CD4-positive, alpha-beta T cell (primary cell): ENCODE measurements at regions not wholly inside any gene's neighbourhood (a gene's known extent, or its start where the extent isn't known, plus 50 kb on each side); places are given as distances from the start of the nearest gene placed in this dataset.

Experiments
- ATAC-seq: fragments of 200-7000 bp; cut with Tn5 transposase; one replicate; pipeline ENCODE4 v1.10.0; 2022; ENCODE audit warnings: mild to moderate bottlenecking; ENCODE audit not compliant: poor library complexity
- CTCF ChIA-PET: fragments of 350-600 bp; sonication (Branson Sonifier 250); formaldehyde crosslinking; loops from one replicate; lab custom pipeline; 2021; ENCODE audit warnings: antibody characterized with exemption, inconsistent platforms; lab: Charles Lee
- POLR2A ChIA-PET: fragments of 350-600 bp; sonication (Branson Sonifier 250); formaldehyde crosslinking; loops from one replicate; lab custom pipeline; 2021; ENCODE audit warnings: antibody characterized with exemption, inconsistent platforms; lab: Charles Lee
- DNase-seq, 14 experiments: peaks; one replicate each; pipeline ENCODE4 v3.0.0-alpha.2; 2013 to 2020; ENCODE audit warnings: mixed read lengths in 2 of 14
- H3K27ac ChIP-seq, 2 donors: one replicate each; pipeline versions ENCODE4 v1.5.1 to v1.7.0; 2013; ENCODE audit warnings: low read length in 2 of 2, low read depth in 1 of 2, mild to moderate bottlenecking in 1 of 2
- H3K27me3 ChIP-seq, 2 experiments: 1 replicate in 1 of 2; 2 replicates in 1 of 2; pipeline versions ENCODE4 v1.6.1 to v1.7.0; 2013; ENCODE audit warnings: low read length in 2 of 2, control low read depth in 1 of 2, mild to moderate bottlenecking in 1 of 2, moderate library complexity in 1 of 2; ENCODE audit not compliant: insufficient read depth in 2 of 2, control insufficient read depth in 1 of 2
- H3K36me3 ChIP-seq: one replicate; pipeline ENCODE4 v1.6.1; 2013; ENCODE audit warnings: low read length, control low read depth; ENCODE audit not compliant: insufficient read depth
- H3K4me1 ChIP-seq: one replicate; pipeline ENCODE4 v1.6.1; 2013; ENCODE audit warnings: low read length, control low read depth; ENCODE audit not compliant: insufficient read depth
- H3K4me3 ChIP-seq: one replicate; pipeline ENCODE4 v1.5.1; 2013; ENCODE audit warnings: mild to moderate bottlenecking, low read length, moderate library complexity
- H3K9me3 ChIP-seq, 2 experiments: 1 replicate in 1 of 2; 2 replicates in 1 of 2; pipeline versions ENCODE4 v1.6.1 to v1.7.0; 2013; ENCODE audit warnings: low read length in 2 of 2, mild to moderate bottlenecking in 2 of 2, control low read depth in 1 of 2, moderate library complexity in 1 of 2; ENCODE audit not compliant: control insufficient read depth in 1 of 2, insufficient read depth in 1 of 2
- H3K27ac Mint-ChIP-seq: one replicate; pipeline ENCODE4 v1.8.0; 2020; ENCODE audit warnings: mixed read lengths
- H3K27me3 Mint-ChIP-seq: one replicate; pipeline ENCODE4 v1.8.0; 2021; ENCODE audit warnings: mixed read lengths
- H3K36me3 Mint-ChIP-seq: one replicate; pipeline ENCODE4 v1.8.0; 2021; ENCODE audit warnings: low read depth, mixed read lengths
- H3K4me1 Mint-ChIP-seq: one replicate; pipeline ENCODE4 v1.8.0; 2021; ENCODE audit warnings: low read depth, mixed read lengths
- H3K4me3 Mint-ChIP-seq: one replicate; pipeline ENCODE4 v1.8.0; 2020; ENCODE audit warnings: mild to moderate bottlenecking, mixed read lengths
- H3K9me3 Mint-ChIP-seq: one replicate; pipeline ENCODE4 v1.8.0; 2020; ENCODE audit warnings: mixed read lengths
- intact Hi-C, 2 experiments: fragments of 100-400 bp; cut with DNase I in 1 of 2; cut with micrococcal nuclease in 1 of 2; formaldehyde crosslinking; loops; one replicate each; pipeline versions ENCODE4 v1.15.1 to v1.9.0; 2023 to 2025; cut with DNase I, micrococcal nuclease
- TF ChIP-seq, protein P1 (sequence below): fragments of 200-600 bp; IDR thresholded peaks from one replicate; pipeline ENCODE4 v1.8.0; 2022; ENCODE audit warnings: antibody characterized with exemption, mild to moderate bottlenecking

- Histone ChIP-seq H3K27ac (no peak overlapping the region), H3K4me1 (no peaks in the 10 kb centered on the region), H3K36me3 (no peaks in the 10 kb centered on the region), H3K4me3 (no peak overlapping the region), H3K27me3 (peaks cover 2 to 4% of the 10 kb centered on the region in 2 experiments), H3K9me3 (no peaks in the 10 kb centered on the region)
- intact Hi-C loops = no loop called here
- ChIA-PET CTCF (no interaction called here), POLR2A (no interaction called here)
- DNase-seq (no peak), ATAC-seq (no peak)
- Mint-ChIP-seq H3K4me3 (no peak overlapping the region), H3K4me1 (no peaks in the 10 kb centered on the region), H3K27ac (no peak overlapping the region), H3K9me3 (no peaks in the 10 kb centered on the region), H3K27me3 (peaks cover 15% of the 10 kb centered on the region), H3K36me3 (no peaks in the 10 kb centered on the region)
- TF ChIP-seq, protein P1, sequence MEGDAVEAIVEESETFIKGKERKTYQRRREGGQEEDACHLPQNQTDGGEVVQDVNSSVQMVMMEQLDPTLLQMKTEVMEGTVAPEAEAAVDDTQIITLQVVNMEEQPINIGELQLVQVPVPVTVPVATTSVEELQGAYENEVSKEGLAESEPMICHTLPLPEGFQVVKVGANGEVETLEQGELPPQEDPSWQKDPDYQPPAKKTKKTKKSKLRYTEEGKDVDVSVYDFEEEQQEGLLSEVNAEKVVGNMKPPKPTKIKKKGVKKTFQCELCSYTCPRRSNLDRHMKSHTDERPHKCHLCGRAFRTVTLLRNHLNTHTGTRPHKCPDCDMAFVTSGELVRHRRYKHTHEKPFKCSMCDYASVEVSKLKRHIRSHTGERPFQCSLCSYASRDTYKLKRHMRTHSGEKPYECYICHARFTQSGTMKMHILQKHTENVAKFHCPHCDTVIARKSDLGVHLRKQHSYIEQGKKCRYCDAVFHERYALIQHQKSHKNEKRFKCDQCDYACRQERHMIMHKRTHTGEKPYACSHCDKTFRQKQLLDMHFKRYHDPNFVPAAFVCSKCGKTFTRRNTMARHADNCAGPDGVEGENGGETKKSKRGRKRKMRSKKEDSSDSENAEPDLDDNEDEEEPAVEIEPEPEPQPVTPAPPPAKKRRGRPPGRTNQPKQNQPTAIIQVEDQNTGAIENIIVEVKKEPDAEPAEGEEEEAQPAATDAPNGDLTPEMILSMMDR = no peak
Measured at GRCh38 chr2:38154395-38154794, 78.4 kb upstream of the CYP1B1 start.

DNA sequence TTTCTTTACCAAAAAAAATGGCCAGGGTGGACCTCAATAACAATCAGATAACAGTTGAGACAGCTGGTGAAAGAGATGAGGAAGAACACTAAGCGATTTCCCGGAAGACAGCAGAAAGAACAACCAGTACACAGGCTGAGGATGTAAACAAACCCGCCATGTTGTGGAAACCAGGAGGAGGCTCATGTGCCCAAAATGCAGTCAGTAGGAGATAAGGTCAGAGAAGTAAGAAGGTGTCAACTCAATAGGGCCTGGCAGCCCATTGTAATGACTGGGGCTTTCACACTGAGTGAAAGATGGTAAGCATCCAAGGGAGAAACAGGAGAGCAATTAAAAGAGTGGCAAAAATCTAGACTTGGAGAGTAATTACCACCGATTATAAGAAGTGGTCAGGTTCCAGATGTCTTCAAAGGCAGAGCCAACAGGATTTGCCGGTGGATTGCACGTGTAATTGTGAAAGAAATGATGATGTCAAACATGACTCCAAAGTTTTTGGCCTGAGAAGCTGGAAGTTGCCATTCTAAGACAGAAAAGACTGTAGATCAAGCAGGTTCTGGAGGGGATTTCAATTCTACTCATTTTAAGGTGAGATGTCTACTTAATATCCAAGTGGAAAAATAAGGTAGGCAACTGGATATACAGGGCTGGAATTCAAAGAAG lies 77.7 kb upstream of the CYP1B1 start:
- Mint-ChIP-seq H3K4me3 (no peak overlapping the region), H3K9me3 (no peaks in the 10 kb centered on the region), H3K27me3 (peaks cover 14% of the 10 kb centered on the region), H3K27ac (no peak overlapping the region), H3K36me3 (no peaks in the 10 kb centered on the region), H3K4me1 (no peaks in the 10 kb centered on the region)
- Histone ChIP-seq H3K4me1 (no peaks in the 10 kb centered on the region), H3K36me3 (no peaks in the 10 kb centered on the region), H3K4me3 (no peak overlapping the region), H3K27me3 (peaks cover 2 to 4% of the 10 kb centered on the region in 2 experiments), H3K9me3 (no peaks in the 10 kb centered on the region), H3K27ac (no peak overlapping the region)
- intact Hi-C loops = no loop called here
- ChIA-PET CTCF (no interaction called here), POLR2A (no interaction called here)
- TF ChIP-seq, protein P1 = no peak
- ATAC-seq = no peak
- no peak for DNase-seq

DNA sequence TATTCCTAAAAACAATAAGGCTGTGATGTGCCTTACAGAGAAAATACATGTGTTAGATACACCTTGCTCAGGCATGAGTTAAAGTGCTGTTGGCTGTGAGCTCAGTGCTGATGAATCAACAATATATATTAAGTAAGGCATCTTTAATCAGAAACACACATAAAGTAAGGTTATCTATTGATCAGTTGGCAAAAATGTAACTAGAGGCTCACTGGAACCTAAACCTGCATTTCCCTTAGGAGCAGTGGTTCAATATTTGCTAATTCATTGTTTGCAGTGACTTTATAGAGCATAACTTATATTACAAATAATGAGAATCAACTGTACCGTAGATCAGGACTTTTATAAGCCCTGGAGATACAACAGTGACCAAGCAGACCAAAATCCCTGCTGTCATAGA lies 77.0 kb upstream of the CYP1B1 start:
- H3K4me1 ChIP-seq = no peaks in the 10 kb centered on the region
- ATAC-seq = no peak

More for the DNA sequence above, 77.0 kb upstream of the CYP1B1 start:
- Histone ChIP-seq H3K27ac (no peak overlapping the region), H3K9me3 (no peaks in the 10 kb centered on the region), H3K4me3 (no peak overlapping the region), H3K36me3 (no peaks in the 10 kb centered on the region), H3K27me3 (peaks cover 0 to 4% of the 10 kb centered on the region in 2 experiments)
- no peak overlapping the region for H3K4me3 Mint-ChIP-seq
- H3K27ac Mint-ChIP-seq = no peak overlapping the region
- peaks cover 12% of the 10 kb centered on the region for H3K27me3 Mint-ChIP-seq
- no peaks in the 10 kb centered on the region for H3K36me3 Mint-ChIP-seq
- ChIA-PET CTCF (no interaction called here), POLR2A (no interaction called here)
- no peaks in the 10 kb centered on the region for H3K4me1 Mint-ChIP-seq
- DNase-seq = no peak
- intact Hi-C loops = no loop called here
- no peaks in the 10 kb centered on the region for H3K9me3 Mint-ChIP-seq
- TF ChIP-seq, protein P1 = no peak
